ENCODE measurements at regions not wholly inside any gene's neighbourhood (a gene's known extent, or its start where the extent isn't known, plus 50 kb on each side); places are given as distances from the start of the nearest gene placed in this dataset.

GRCh38 chr11:28584992-28585391 lies 476.8 kb downstream of the METTL15 start:
- TF ChIP-seq CTCF (IDR thresholded peaks at IDR 0.05) (no peak), POLR2A (IDR thresholded peaks at IDR 0.05) (no peak)

Data from thyroid gland (tissue), 4 donors.